GM12878 (cell line): ENCODE measurements at regions not wholly inside any gene's neighbourhood (a gene's known extent, or its start where the extent isn't known, plus 50 kb on each side); places are given as distances from the start of the nearest gene placed in this dataset.

ENCODE experiments used
- ATAC-seq: fragments of 200-7000 bp; cut with Tn5 transposase; 3 replicates; pipeline ENCODE4 v1.9.1; 2020; ENCODE audit warnings: mild to moderate bottlenecking, moderate library complexity
- BruUV-seq: library from RNA; stranded (reverse); fragments of 400-500 nt; replicated peaks from 2 replicates; lab custom pipeline; 2021; lab: Mats Ljungman, UMichigan
- CTCF ChIA-PET: fragments of 300-600 bp; sonication (Branson Sonifier 250); formaldehyde crosslinking; extraction: SDS; loops from one replicate; lab custom pipeline; 2021; ENCODE audit warnings: inconsistent platforms; lab: Yijun Ruan, JAX
- POLR2A ChIA-PET: fragments of 350-600 bp; formaldehyde crosslinking; extraction: SDS; loops from one replicate; lab custom pipeline; 2021; ENCODE audit warnings: inconsistent platforms; lab: Charles Lee
- RAD21 ChIA-PET: fragments of 300-600 bp; sonication (Branson Sonifier 250); formaldehyde crosslinking; loops from one replicate; lab custom pipeline; 2023; ENCODE audit warnings: antibody characterized with exemption; ENCODE audit not compliant: unreplicated experiment; lab: Charles Lee
- SMC1A ChIA-PET: fragments of 300-600 bp; sonication (Branson Sonifier 250); formaldehyde crosslinking; loops from one replicate; lab custom pipeline; 2023; ENCODE audit not compliant: unreplicated experiment, uncharacterized antibody; lab: Charles Lee
- DNase-seq: peaks from one replicate; pipeline ENCODE4 v3.0.0-alpha.2; 2011; ENCODE audit warnings: low read depth, low spot score
- FAIRE-seq: peaks from 3 replicates; lab custom pipeline; 2011; peaks lifted over from hg19 to GRCh38; lab: Jason Lieb, UNC
- H2AFZ ChIP-seq: 2 replicates; pipeline ENCODE4 v1.6.0; 2011; ENCODE audit warnings: low read depth, low read length, control low read depth; ENCODE audit not compliant: control insufficient read depth
- H3K27ac ChIP-seq: 2 replicates; pipeline ENCODE4 v1.5.1; 2011; ENCODE audit warnings: control low read depth; ENCODE audit not compliant: control insufficient read depth, insufficient read depth
- H3K27me3 ChIP-seq, 2 experiments: replicated peaks in 1 of 2; 2 replicates each; pipeline versions ENCODE4 v1.6.0 to v1.6.1; 2011; ENCODE audit warnings: low read length in 1 of 2; ENCODE audit not compliant: control insufficient read depth in 2 of 2, insufficient read depth in 2 of 2
- H3K36me3 ChIP-seq, 2 experiments: 2 replicates each; pipeline ENCODE4 v1.5.1; 2011; ENCODE audit warnings: low read length in 1 of 2; ENCODE audit not compliant: control insufficient read depth in 2 of 2, insufficient read depth in 2 of 2
- H3K4me1 ChIP-seq: 2 replicates; pipeline ENCODE4 v1.6.1; 2011; ENCODE audit warnings: mild to moderate bottlenecking, low read length, moderate library complexity, mixed read lengths; ENCODE audit not compliant: control insufficient read depth, insufficient read depth
- H3K4me2 ChIP-seq: 2 replicates; pipeline ENCODE4 v1.6.0; 2011; ENCODE audit warnings: control low read depth; ENCODE audit not compliant: control insufficient read depth, insufficient read depth
- H3K4me3 ChIP-seq: fragments of 200-600 bp; sonication (generic); 2 replicates; pipeline ENCODE4 v1.5.1; 2016
- H3K79me2 ChIP-seq: 2 replicates; pipeline ENCODE4 v1.6.0; 2011; ENCODE audit warnings: low read length; ENCODE audit not compliant: control insufficient read depth, insufficient read depth
- H3K9ac ChIP-seq: 2 replicates; pipeline ENCODE4 v1.8.0; 2011; ENCODE audit warnings: low read length, control low read depth, mixed read lengths; ENCODE audit not compliant: control insufficient read depth, insufficient read depth
- H3K9me3 ChIP-seq: replicated peaks from 3 replicates; pipeline ENCODE4 v1.5.1; 2011; ENCODE audit warnings: mild to moderate bottlenecking, low read length; ENCODE audit not compliant: control insufficient read depth, insufficient read depth
- H4K20me1 ChIP-seq: 2 replicates; pipeline ENCODE4 v1.6.0; 2011; ENCODE audit not compliant: control insufficient read depth, insufficient read depth
- ATF7 ChIP-seq: fragments of 450-650 bp; IDR thresholded peaks from 2 replicates; pipeline ENCODE4 v1.6.1; 2016; ENCODE audit warnings: low read depth, mild to moderate bottlenecking
- BMI1 ChIP-seq: fragments of 450-650 bp; IDR thresholded peaks from 2 replicates; pipeline ENCODE4 v1.6.1; 2016; ENCODE audit warnings: mild to moderate bottlenecking, moderate library complexity, borderline replicate concordance
- CEBPB ChIP-seq, 2 experiments: fragments of 150-350 bp in 1 of 2; IDR thresholded peaks; 2 replicates each; pipeline ENCODE4 v1.6.1; 2012 to 2014; ENCODE audit warnings: low read depth in 2 of 2, low read length in 2 of 2, borderline replicate concordance in 1 of 2, inconsistent platforms in 1 of 2
- EED ChIP-seq: sonication (generic); IDR thresholded peaks from 2 replicates; pipeline ENCODE4 v1.6.1; 2016; ENCODE audit warnings: antibody characterized with exemption, low read depth
- IKZF1 ChIP-seq: fragments of 450-650 bp; conservative IDR thresholded peaks from 2 replicates; pipeline ENCODE4 v1.6.1; 2017; ENCODE audit warnings: antibody characterized with exemption, mild to moderate bottlenecking
- JUND ChIP-seq: IDR thresholded peaks from 2 replicates; pipeline ENCODE4 v1.6.1; 2012; ENCODE audit warnings: low read depth, mild to moderate bottlenecking, low read length, improper control_type of control experiment, moderate library complexity
- KDM1A ChIP-seq: fragments of 200-600 bp; sonication (generic); IDR thresholded peaks from 2 replicates; pipeline ENCODE4 v1.6.1; 2016; ENCODE audit warnings: borderline replicate concordance
- KLF5 ChIP-seq: fragments of 450-650 bp; IDR thresholded peaks from 2 replicates; pipeline ENCODE4 v1.6.1; 2014; ENCODE audit warnings: mild to moderate bottlenecking; ENCODE audit not compliant: partially characterized antibody
- MEF2A ChIP-seq: IDR thresholded peaks from 2 replicates; pipeline ENCODE4 v1.6.1; 2011; ENCODE audit warnings: low read depth, mild to moderate bottlenecking, low read length, moderate library complexity; ENCODE audit not compliant: insufficient read depth
- NFYA ChIP-seq: IDR thresholded peaks from 2 replicates; pipeline ENCODE4 v1.6.1; 2011; ENCODE audit warnings: low read depth, mild to moderate bottlenecking, low read length, improper control_type of control experiment, borderline replicate concordance
- POLR2A ChIP-seq: IDR thresholded peaks from 2 replicates; pipeline ENCODE4 v1.6.1; 2011; ENCODE audit warnings: low read depth, mild to moderate bottlenecking, low read length
- POLR2AphosphoS5 ChIP-seq: IDR thresholded peaks from 2 replicates; pipeline ENCODE4 v1.6.1; 2011; ENCODE audit warnings: mild to moderate bottlenecking, low read length, inconsistent platforms
- RCOR1 ChIP-seq: conservative IDR thresholded peaks from 2 replicates; pipeline ENCODE4 v1.6.1; 2012; ENCODE audit warnings: low read depth, low read length, improper control_type of control experiment
- SMC3 ChIP-seq: IDR thresholded peaks from 2 replicates; pipeline ENCODE4 v1.6.1; 2011; ENCODE audit warnings: low read length, improper control_type of control experiment, borderline replicate concordance
- SUZ12 ChIP-seq: fragments of 200-600 bp; sonication (generic); IDR thresholded peaks from one replicate; pipeline ENCODE4 v1.6.1; 2018; ENCODE audit warnings: antibody characterized with exemption, mild to moderate bottlenecking; ENCODE audit not compliant: unreplicated experiment
- TAF1 ChIP-seq: IDR thresholded peaks from 2 replicates; pipeline ENCODE4 v1.6.1; 2011; ENCODE audit warnings: mild to moderate bottlenecking, low read depth, low read length, borderline replicate concordance
- WGBS: methylation state at CpG from one replicate; pipeline ENCODE4 v1.1.6; 2016; ENCODE audit warnings: low lambda C conversion rate; ENCODE audit not compliant: insufficient replicate concordance, insufficient coverage; ENCODE audit errors: missing lambda C conversion rate; 5-methylcytosine and 5-hydroxymethylcytosine counted together
- in situ Hi-C: fragments of 300-500 bp; cut with MboI; formaldehyde crosslinking; loops from 9 replicates; pipeline ENCODE4 v1.14.3; 2018; ENCODE audit warnings: mixed read lengths
- intact Hi-C: fragments of 100-400 bp; cut with micrococcal nuclease; formaldehyde crosslinking; loops from one replicate; pipeline ENCODE4 v1.14.2; 2022; ENCODE audit not compliant: unreplicated experiment
- TF ChIP-seq, protein P1 (sequence below): fragments of 450-650 bp; formaldehyde crosslinking; IDR thresholded peaks from 2 replicates; pipeline ENCODE4 v1.4.0; 2020; ENCODE audit warnings: mild to moderate bottlenecking, moderate library complexity
- TF ChIP-seq, protein P2 (sequence below): fragments of 450-650 bp; IDR thresholded peaks from 2 replicates; pipeline ENCODE4 v1.6.1; 2016; ENCODE audit warnings: mild to moderate bottlenecking
- TF ChIP-seq, protein P3 (sequence below): fragments of 450-650 bp; IDR thresholded peaks from 2 replicates; pipeline ENCODE4 v1.6.1; 2017; ENCODE audit warnings: mild to moderate bottlenecking

DNA sequence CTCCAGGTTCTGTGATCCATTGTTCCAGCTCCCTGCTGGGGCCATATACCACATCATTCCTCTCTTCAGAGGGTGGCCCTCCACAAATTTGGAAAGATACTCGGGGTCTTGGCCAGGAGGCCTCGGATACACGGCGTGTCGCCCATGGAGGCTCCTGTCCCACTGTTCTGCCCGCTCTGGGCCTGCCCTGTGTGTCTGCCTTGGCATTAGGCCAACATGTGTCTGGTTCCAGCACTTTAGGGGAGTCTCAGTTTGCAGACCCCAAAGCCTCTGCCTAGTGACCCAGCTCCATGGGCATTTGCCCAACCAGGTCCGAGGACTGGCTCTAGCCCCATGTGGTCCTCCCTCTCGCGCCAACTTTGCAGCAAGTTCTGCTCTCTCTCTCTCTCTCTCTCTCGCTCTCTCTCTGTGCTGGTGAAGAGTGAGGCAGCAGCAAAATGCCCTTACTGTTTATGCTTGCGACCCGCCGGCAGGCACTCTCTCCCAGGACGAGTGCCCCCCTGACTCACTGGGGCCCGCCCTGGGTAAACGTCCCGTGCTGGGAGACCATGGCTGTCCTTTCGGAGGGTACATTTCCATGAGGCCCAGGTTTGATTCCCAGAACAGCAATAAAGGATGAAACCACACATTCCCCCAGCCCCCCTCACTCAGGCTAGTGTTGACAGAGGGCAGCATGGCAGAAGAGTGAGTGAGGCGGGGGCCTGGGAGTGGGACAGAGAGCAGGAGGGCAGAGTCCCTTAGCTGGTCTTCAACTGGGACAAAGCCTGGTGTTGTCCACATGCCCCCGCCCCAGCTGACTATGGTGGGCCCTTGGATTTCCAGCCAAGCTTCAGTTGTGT is 77.9 kb downstream of the ISG20 start:
- ChIA-PET POLR2A (no interaction called here), CTCF (no interaction called here), RAD21 (no interaction called here), SMC1A (no interaction called here)
- Histone ChIP-seq H3K36me3 (no peaks in the 10 kb centered on the region), H3K9me3 (no peaks in the 10 kb centered on the region), H3K27me3 (no peaks in the 10 kb centered on the region; a peak in 2 of 4 replicates), H4K20me1 (no peaks in the 10 kb centered on the region), H3K79me2 (no peaks in the 10 kb centered on the region), H2AFZ (no peak overlapping the region), H3K4me3 (no peak overlapping the region), H3K4me2 (no peak overlapping the region), H3K9ac (no peak overlapping the region), H3K27ac (no peak overlapping the region), H3K4me1 (no peaks in the 10 kb centered on the region)
- intact Hi-C loops (no loop called here), in situ Hi-C loops (no loop called here)
- 60% methylated on average over 20 of the region's 20 CpGs for WGBS
- FAIRE-seq (no peak), DNase-seq (no peak), ATAC-seq (no peak)
- no TSS peak for BruUV-seq
- TF ChIP-seq SMC3 (no peak), RCOR1 (no peak), JUND (no peak), EED (no peak), NFYA (no peak), MEF2A (no peak), SUZ12 (no peak), KDM1A (no peak), BMI1 (no peak), CEBPB (IDR thresholded peaks at IDR 0.05; ENCODE audit: borderline replicate concordance in 1 of 2, low read depth in 2 of 2, low read length in 2 of 2) (no peak), POLR2AphosphoS5 (no peak), POLR2A (no peak), ATF7 (no peak), KLF5 (no peak), TAF1 (no peak), IKZF1 (no peak)
- TF ChIP-seq, protein P1, sequence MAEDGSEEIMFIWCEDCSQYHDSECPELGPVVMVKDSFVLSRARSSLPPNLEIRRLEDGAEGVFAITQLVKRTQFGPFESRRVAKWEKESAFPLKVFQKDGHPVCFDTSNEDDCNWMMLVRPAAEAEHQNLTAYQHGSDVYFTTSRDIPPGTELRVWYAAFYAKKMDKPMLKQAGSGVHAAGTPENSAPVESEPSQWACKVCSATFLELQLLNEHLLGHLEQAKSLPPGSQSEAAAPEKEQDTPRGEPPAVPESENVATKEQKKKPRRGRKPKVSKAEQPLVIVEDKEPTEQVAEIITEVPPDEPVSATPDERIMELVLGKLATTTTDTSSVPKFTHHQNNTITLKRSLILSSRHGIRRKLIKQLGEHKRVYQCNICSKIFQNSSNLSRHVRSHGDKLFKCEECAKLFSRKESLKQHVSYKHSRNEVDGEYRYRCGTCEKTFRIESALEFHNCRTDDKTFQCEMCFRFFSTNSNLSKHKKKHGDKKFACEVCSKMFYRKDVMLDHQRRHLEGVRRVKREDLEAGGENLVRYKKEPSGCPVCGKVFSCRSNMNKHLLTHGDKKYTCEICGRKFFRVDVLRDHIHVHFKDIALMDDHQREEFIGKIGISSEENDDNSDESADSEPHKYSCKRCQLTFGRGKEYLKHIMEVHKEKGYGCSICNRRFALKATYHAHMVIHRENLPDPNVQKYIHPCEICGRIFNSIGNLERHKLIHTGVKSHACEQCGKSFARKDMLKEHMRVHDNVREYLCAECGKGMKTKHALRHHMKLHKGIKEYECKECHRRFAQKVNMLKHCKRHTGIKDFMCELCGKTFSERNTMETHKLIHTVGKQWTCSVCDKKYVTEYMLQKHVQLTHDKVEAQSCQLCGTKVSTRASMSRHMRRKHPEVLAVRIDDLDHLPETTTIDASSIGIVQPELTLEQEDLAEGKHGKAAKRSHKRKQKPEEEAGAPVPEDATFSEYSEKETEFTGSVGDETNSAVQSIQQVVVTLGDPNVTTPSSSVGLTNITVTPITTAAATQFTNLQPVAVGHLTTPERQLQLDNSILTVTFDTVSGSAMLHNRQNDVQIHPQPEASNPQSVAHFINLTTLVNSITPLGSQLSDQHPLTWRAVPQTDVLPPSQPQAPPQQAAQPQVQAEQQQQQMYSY (CRISPR knock-in tag), result no peak
- TF ChIP-seq, protein P2, sequence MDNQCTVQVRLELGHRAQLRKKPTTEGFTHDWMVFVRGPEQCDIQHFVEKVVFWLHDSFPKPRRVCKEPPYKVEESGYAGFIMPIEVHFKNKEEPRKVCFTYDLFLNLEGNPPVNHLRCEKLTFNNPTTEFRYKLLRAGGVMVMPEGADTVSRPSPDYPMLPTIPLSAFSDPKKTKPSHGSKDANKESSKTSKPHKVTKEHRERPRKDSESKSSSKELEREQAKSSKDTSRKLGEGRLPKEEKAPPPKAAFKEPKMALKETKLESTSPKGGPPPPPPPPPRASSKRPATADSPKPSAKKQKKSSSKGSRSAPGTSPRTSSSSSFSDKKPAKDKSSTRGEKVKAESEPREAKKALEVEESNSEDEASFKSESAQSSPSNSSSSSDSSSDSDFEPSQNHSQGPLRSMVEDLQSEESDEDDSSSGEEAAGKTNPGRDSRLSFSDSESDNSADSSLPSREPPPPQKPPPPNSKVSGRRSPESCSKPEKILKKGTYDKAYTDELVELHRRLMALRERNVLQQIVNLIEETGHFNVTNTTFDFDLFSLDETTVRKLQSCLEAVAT, result no peak
- TF ChIP-seq, protein P3, sequence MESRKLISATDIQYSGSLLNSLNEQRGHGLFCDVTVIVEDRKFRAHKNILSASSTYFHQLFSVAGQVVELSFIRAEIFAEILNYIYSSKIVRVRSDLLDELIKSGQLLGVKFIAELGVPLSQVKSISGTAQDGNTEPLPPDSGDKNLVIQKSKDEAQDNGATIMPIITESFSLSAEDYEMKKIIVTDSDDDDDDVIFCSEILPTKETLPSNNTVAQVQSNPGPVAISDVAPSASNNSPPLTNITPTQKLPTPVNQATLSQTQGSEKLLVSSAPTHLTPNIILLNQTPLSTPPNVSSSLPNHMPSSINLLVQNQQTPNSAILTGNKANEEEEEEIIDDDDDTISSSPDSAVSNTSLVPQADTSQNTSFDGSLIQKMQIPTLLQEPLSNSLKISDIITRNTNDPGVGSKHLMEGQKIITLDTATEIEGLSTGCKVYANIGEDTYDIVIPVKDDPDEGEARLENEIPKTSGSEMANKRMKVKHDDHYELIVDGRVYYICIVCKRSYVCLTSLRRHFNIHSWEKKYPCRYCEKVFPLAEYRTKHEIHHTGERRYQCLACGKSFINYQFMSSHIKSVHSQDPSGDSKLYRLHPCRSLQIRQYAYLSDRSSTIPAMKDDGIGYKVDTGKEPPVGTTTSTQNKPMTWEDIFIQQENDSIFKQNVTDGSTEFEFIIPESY, result no peak
